ENCODE measurements at regions not wholly inside any gene's neighbourhood (a gene's known extent, or its start where the extent isn't known, plus 50 kb on each side); places are given as distances from the start of the nearest gene placed in this dataset.
A peak's percentile ranks its signal among the peaks of the same experiment; 100 is the strongest.

- no peak for DNase-seq
- TF ChIP-seq CTCF (IDR thresholded peaks at IDR 0.05; ENCODE audit: borderline replicate concordance): no peak
- H3K27me3 ChIP-seq (ENCODE audit: low read depth): no peaks in the 10 kb centered on the region
- H3K4me3 ChIP-seq: no peak overlapping the region
- no peak overlapping the region for H3K27ac ChIP-seq (replicated peaks)
- H3K4me1 ChIP-seq: no peaks in the 10 kb centered on the region
- no peaks in the 10 kb centered on the region for H3K9me3 ChIP-seq (replicated peaks)
- no peaks in the 10 kb centered on the region for H3K36me3 ChIP-seq
- intact Hi-C loops (cut with micrococcal nuclease): no loop called here
Measured at GRCh38 chr3:161754420-161755053, 257.9 kb downstream of the OTOL1 start.

GRCh38 chr3:161759444-161759843 is 262.8 kb downstream of the OTOL1 start:
- Histone ChIP-seq H3K27ac (replicated peaks) (no peak overlapping the region), H3K4me3 (no peak overlapping the region), H3K36me3 (no peaks in the 10 kb centered on the region), H3K9me3 (replicated peaks) (peaks cover 4% of the 10 kb centered on the region), H3K27me3 (ENCODE audit: low read depth) (no peaks in the 10 kb centered on the region), H3K4me1 (no peaks in the 10 kb centered on the region)
- intact Hi-C loops (cut with micrococcal nuclease): no loop called here
- no peak for DNase-seq
- no peak for TF ChIP-seq CTCF (IDR thresholded peaks at IDR 0.05; ENCODE audit: borderline replicate concordance)

- intact Hi-C loops (cut with micrococcal nuclease): no loop called here
- no peak for TF ChIP-seq CTCF (IDR thresholded peaks at IDR 0.05; ENCODE audit: borderline replicate concordance)
- H3K27me3 ChIP-seq (ENCODE audit: low read depth): no peaks in the 10 kb centered on the region
Measured at GRCh38 chr3:161766331-161766730, 269.7 kb downstream of the OTOL1 start.

GRCh38 chr3:161770484-161771386 is 274.1 kb downstream of the OTOL1 start:
- no peak for TF ChIP-seq CTCF (IDR thresholded peaks at IDR 0.05; ENCODE audit: borderline replicate concordance)
- no peak for DNase-seq
- intact Hi-C loops (cut with micrococcal nuclease): no loop called here
- Histone ChIP-seq H3K27me3 (ENCODE audit: low read depth) (no peaks in the 10 kb centered on the region), H3K9me3 (replicated peaks) (peaks cover 10% of the 10 kb centered on the region), H3K36me3 (no peaks in the 10 kb centered on the region), H3K4me1 (no peaks in the 10 kb centered on the region), H3K27ac (replicated peaks) (no peak overlapping the region), H3K4me3 (no peak overlapping the region)

More at GRCh38 chr3:161766331-161766730, 269.7 kb downstream of the OTOL1 start:
- Histone ChIP-seq H3K9me3 (replicated peaks) (no peaks in the 10 kb centered on the region), H3K36me3 (no peaks in the 10 kb centered on the region), H3K4me3 (no peak overlapping the region), H3K4me1 (no peaks in the 10 kb centered on the region), H3K27ac (replicated peaks) (no peak overlapping the region)
- DNase-seq: no peak

GRCh38 chr3:161781381-161781780 is 284.8 kb downstream of the OTOL1 start:
- DNase-seq: no peak
- peaks cover 23% of the 10 kb centered on the region for H3K9me3 ChIP-seq (replicated peaks)
- TF ChIP-seq CTCF (IDR thresholded peaks at IDR 0.05; ENCODE audit: borderline replicate concordance): no peak
- no peak overlapping the region for H3K27ac ChIP-seq (replicated peaks)
- H3K27me3 ChIP-seq (ENCODE audit: low read depth): no peaks in the 10 kb centered on the region
- no peaks in the 10 kb centered on the region for H3K36me3 ChIP-seq
- no peaks in the 10 kb centered on the region for H3K4me1 ChIP-seq
- peak overlapping the region; percentile 17 for H3K4me3 ChIP-seq
- intact Hi-C loops (cut with micrococcal nuclease): no loop called here
